ENCODE measurements at regions not wholly inside any gene's neighbourhood (a gene's known extent, or its start where the extent isn't known, plus 50 kb on each side); places are given as distances from the start of the nearest gene placed in this dataset.
"Not testable (repeated sequence)": the region's sequence is repeated elsewhere in the genome, so short reads cannot be mapped to it uniquely, and the experiment has no call there.

GRCh38 chr1:73452522-73452921, 745.5 kb downstream of the LRRIQ3 start:
- Mint-ChIP-seq H3K27me3 (ENCODE audit: low read depth in 2 of 2) (no peaks in the 10 kb centered on the region), H3K36me3 (no peaks in the 10 kb centered on the region), H3K9me3 (peaks cover 14 to 28% of the 10 kb centered on the region in 2 donors), H3K4me1 (no peaks in the 10 kb centered on the region), H3K27ac (no peak overlapping the region), H3K4me3 (no peak overlapping the region)
- H3K36me3 ChIP-seq (ENCODE audit: control insufficient read depth, insufficient read depth, low read length), result no peaks in the 10 kb centered on the region
- H3K4me1 ChIP-seq (ENCODE audit: control insufficient read depth, insufficient read depth, low read length), result no peaks in the 10 kb centered on the region
- ATAC-seq, result no peak
- DNase-seq, result no peak
- H3K4me3 ChIP-seq (ENCODE audit: low read length), result no peak overlapping the region
- TF ChIP-seq, protein P1, sequence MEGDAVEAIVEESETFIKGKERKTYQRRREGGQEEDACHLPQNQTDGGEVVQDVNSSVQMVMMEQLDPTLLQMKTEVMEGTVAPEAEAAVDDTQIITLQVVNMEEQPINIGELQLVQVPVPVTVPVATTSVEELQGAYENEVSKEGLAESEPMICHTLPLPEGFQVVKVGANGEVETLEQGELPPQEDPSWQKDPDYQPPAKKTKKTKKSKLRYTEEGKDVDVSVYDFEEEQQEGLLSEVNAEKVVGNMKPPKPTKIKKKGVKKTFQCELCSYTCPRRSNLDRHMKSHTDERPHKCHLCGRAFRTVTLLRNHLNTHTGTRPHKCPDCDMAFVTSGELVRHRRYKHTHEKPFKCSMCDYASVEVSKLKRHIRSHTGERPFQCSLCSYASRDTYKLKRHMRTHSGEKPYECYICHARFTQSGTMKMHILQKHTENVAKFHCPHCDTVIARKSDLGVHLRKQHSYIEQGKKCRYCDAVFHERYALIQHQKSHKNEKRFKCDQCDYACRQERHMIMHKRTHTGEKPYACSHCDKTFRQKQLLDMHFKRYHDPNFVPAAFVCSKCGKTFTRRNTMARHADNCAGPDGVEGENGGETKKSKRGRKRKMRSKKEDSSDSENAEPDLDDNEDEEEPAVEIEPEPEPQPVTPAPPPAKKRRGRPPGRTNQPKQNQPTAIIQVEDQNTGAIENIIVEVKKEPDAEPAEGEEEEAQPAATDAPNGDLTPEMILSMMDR (IDR thresholded peaks at IDR 0.05), result no peak
- no peak overlapping the region for H3K27ac ChIP-seq (ENCODE audit: low read length)
- WGBS (ENCODE audit: insufficient coverage), result 68% methylated on average over 2 of the region's 2 CpGs
- no peaks in the 10 kb centered on the region for H3K27me3 ChIP-seq (ENCODE audit: control insufficient read depth, insufficient read depth, low read length)
- intact Hi-C loops (cut with micrococcal nuclease), result no loop called here
- no peaks in the 10 kb centered on the region for H3K9me3 ChIP-seq (ENCODE audit: control insufficient read depth, insufficient read depth, low read length)

DNA sequence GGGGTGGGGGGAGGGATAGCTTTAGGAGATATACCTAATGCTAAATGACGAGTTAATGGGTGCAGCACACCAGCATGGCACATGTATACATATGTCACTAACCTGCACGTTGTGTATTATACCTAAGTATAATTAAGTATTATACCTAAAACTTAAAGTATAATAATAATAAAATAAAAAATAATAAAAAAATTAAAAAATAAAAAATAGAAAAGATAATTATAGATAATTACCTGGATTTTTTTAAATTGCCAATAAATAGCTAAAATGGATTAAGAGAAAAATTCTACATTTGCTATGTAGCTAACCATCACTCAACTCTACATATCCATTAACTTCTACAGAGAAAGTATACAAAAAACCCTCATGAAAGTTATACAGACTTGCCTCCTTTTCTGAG, 747.3 kb downstream of the LRRIQ3 start:
- H3K27ac Mint-ChIP-seq; H3K27me3 Mint-ChIP-seq (ENCODE audit: low read depth in 2 of 2); H3K4me1 Mint-ChIP-seq; H3K9me3 ChIP-seq (ENCODE audit: control insufficient read depth, insufficient read depth, low read length); H3K27ac ChIP-seq (ENCODE audit: low read length); DNase-seq; H3K27me3 ChIP-seq (ENCODE audit: control insufficient read depth, insufficient read depth, low read length); H3K4me3 ChIP-seq (ENCODE audit: low read length); H3K36me3 Mint-ChIP-seq; H3K4me1 ChIP-seq (ENCODE audit: control insufficient read depth, insufficient read depth, low read length); H3K36me3 ChIP-seq (ENCODE audit: control insufficient read depth, insufficient read depth, low read length); ATAC-seq; intact Hi-C loops (cut with micrococcal nuclease); H3K4me3 Mint-ChIP-seq: not testable (repeated sequence)
- WGBS (ENCODE audit: insufficient coverage), result no CpG with 5 or more reads among the region's 2 CpGs
- peaks cover 16 to 26% of the 10 kb centered on the region in 2 donors for H3K9me3 Mint-ChIP-seq

DNA sequence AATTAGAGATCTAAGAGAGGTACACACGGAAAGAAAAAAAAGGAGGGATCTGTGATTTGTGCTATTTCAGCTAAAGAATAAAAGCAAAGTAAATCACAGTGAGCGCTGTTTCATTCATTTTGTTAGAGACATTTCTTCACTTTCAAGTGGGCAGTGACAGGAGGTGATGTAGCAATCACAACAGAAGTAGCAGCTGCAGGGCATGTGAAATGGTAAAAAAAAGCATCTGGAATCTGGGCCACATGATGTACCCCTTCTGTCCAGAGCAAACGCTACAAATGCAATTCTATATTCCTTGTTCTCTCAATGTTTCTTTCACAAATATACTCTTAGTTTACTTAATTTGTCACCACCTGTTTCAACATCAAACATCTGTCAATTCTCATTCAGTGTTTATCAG, 786.5 kb downstream of the LRRIQ3 start:
- intact Hi-C loops (cut with micrococcal nuclease), result no loop called here
- Histone ChIP-seq H3K27me3 (ENCODE audit: control insufficient read depth, insufficient read depth, low read length) (no peaks in the 10 kb centered on the region), H3K36me3 (ENCODE audit: control insufficient read depth, insufficient read depth, low read length) (no peaks in the 10 kb centered on the region), H3K27ac (ENCODE audit: low read length) (no peak overlapping the region), H3K4me1 (ENCODE audit: control insufficient read depth, insufficient read depth, low read length) (no peaks in the 10 kb centered on the region), H3K9me3 (ENCODE audit: control insufficient read depth, insufficient read depth, low read length) (no peaks in the 10 kb centered on the region), H3K4me3 (ENCODE audit: low read length) (no peak overlapping the region)
- ATAC-seq (no peak), DNase-seq (no peak)
- H3K27ac Mint-ChIP-seq, result no peak overlapping the region
- no peaks in the 10 kb centered on the region for H3K27me3 Mint-ChIP-seq (ENCODE audit: low read depth in 2 of 2)
- peaks cover 4 to 18% of the 10 kb centered on the region in 2 donors for H3K9me3 Mint-ChIP-seq
- TF ChIP-seq, protein P1 (IDR thresholded peaks at IDR 0.05), result no peak
- H3K36me3 Mint-ChIP-seq, result peaks cover 6% of the 10 kb centered on the region
- H3K4me1 Mint-ChIP-seq, result no peaks in the 10 kb centered on the region
- no peak overlapping the region for H3K4me3 Mint-ChIP-seq
- 94% methylated on average over 3 of the region's 3 CpGs for WGBS (ENCODE audit: insufficient coverage)

DNA sequence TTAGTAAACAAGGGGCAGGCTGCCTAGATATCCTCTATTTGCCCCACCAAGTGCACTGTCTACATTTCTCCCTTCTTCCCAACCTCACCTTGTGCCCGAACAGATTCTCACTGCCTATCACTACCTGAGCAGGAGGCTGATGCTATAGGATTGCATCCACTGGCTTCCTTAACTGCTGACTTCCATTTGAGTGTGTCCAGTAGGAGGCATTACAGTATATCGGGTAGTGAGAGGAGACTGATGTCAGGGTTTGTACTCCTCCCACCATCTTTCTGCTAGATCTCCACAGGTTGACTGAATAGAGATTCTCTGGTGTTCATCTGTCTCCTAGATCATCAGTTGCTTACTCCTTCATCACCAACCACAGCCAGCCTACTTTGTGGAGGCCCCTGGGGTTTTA, 796.3 kb downstream of the LRRIQ3 start:
- 100% methylated on average over 1 of the region's 2 CpGs for WGBS (ENCODE audit: insufficient coverage)
- Mint-ChIP-seq H3K4me3 (no peak overlapping the region), H3K36me3 (peaks cover 6% of the 10 kb centered on the region), H3K27ac (no peak overlapping the region), H3K9me3 (peaks cover 6 to 29% of the 10 kb centered on the region in 2 donors), H3K4me1 (no peaks in the 10 kb centered on the region), H3K27me3 (ENCODE audit: low read depth in 2 of 2) (no peaks in the 10 kb centered on the region)
- no peaks in the 10 kb centered on the region for H3K4me1 ChIP-seq (ENCODE audit: control insufficient read depth, insufficient read depth, low read length)
- H3K9me3 ChIP-seq (ENCODE audit: control insufficient read depth, insufficient read depth, low read length), result peaks cover 6% of the 10 kb centered on the region
- no peaks in the 10 kb centered on the region for H3K27me3 ChIP-seq (ENCODE audit: control insufficient read depth, insufficient read depth, low read length)
- ATAC-seq, result no peak
- H3K36me3 ChIP-seq (ENCODE audit: control insufficient read depth, insufficient read depth, low read length), result no peaks in the 10 kb centered on the region
- DNase-seq, result no peak
- H3K4me3 ChIP-seq (ENCODE audit: low read length), result no peak overlapping the region
- intact Hi-C loops (cut with micrococcal nuclease), result no loop called here
- TF ChIP-seq, protein P1 (IDR thresholded peaks at IDR 0.05), result no peak
- no peak overlapping the region for H3K27ac ChIP-seq (ENCODE audit: low read length)

Data from natural killer cell (primary cell).